GM13977 (cell line): ENCODE measurements at regions not wholly inside any gene's neighbourhood (a gene's known extent, or its start where the extent isn't known, plus 50 kb on each side); places are given as distances from the start of the nearest gene placed in this dataset.

ENCODE experiments used
- DNase-seq: peaks from one replicate; pipeline ENCODE4 v3.0.0; 2012; ENCODE audit warnings: low spot score
- in situ Hi-C: fragments of 300-500 bp; cut with MboI; formaldehyde crosslinking; loops from one replicate; pipeline ENCODE4 v1.12.0; 2022; ENCODE audit warnings: low sequenced_read_pairs, low pct_unique_long_range_greater_than_20kb, mixed read lengths, inconsistent platforms; ENCODE audit not compliant: unreplicated experiment
- TF ChIP-seq, protein P1 (sequence below): IDR thresholded peaks from 2 replicates; pipeline ENCODE4 v1.5.1; 2012; ENCODE audit warnings: mild to moderate bottlenecking, control low read depth; ENCODE audit not compliant: insufficient read depth; ENCODE audit errors: extremely low read depth, missing control alignments

DNA sequence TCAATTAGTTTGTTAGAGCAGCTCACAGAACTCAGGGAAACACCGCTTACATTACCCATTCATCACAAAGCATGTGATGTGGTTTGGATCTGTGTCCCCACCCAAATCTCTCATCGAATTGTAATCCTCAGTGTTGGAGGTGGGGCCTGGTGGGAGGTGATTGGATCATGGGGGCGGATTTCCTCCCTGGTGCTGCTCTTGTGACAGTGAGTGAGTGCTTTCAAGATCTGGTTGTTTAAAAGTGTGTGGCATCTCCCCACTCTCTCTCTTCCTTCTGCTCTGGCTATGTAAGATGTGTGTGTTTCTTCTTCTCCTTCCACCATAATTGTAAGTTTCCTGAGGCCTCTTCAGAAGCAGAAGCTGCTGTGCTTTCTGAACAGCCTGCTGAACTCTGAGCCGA lies 63.5 kb upstream of the AGPS start:
- TF ChIP-seq, protein P1, sequence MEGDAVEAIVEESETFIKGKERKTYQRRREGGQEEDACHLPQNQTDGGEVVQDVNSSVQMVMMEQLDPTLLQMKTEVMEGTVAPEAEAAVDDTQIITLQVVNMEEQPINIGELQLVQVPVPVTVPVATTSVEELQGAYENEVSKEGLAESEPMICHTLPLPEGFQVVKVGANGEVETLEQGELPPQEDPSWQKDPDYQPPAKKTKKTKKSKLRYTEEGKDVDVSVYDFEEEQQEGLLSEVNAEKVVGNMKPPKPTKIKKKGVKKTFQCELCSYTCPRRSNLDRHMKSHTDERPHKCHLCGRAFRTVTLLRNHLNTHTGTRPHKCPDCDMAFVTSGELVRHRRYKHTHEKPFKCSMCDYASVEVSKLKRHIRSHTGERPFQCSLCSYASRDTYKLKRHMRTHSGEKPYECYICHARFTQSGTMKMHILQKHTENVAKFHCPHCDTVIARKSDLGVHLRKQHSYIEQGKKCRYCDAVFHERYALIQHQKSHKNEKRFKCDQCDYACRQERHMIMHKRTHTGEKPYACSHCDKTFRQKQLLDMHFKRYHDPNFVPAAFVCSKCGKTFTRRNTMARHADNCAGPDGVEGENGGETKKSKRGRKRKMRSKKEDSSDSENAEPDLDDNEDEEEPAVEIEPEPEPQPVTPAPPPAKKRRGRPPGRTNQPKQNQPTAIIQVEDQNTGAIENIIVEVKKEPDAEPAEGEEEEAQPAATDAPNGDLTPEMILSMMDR, result no peak
- in situ Hi-C loops, result loop anchor here (25.0 kb wide), 1 partner anchor 283 kb away; a partner anchor contains a TSS
- DNase-seq, result no peak

DNA sequence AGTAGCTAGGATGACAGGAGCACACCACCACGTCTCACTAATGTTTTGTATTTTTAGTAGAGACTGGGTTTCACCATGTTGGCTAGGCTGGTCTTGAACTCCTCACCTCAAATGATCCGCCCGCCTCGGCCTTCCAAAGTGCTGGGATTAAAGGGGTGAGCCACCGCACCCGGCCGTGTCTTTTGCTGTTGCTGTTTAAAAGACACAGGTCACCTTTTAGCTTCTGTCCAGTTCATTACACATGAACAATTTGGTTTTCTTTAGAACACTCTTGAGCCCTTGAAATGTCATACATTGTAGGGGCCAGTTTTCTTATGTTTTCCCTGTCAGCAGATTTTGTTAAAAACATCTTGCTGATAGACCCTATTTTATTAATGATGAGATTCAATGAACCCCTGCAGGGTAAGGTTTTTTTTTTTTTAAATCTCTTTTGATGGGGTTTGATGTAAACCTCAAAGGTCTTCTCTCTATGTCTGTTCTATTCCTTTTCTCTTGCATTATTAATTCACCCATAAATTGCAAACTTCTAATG lies 61.0 kb upstream of the AGPS start:
- no peak for DNase-seq
- TF ChIP-seq, protein P1, result no peak
- in situ Hi-C loops, result loop anchor here (5.0 to 25.0 kb wide), 4 partner anchors 83 to 393 kb away; a partner anchor contains a TSS

DNA sequence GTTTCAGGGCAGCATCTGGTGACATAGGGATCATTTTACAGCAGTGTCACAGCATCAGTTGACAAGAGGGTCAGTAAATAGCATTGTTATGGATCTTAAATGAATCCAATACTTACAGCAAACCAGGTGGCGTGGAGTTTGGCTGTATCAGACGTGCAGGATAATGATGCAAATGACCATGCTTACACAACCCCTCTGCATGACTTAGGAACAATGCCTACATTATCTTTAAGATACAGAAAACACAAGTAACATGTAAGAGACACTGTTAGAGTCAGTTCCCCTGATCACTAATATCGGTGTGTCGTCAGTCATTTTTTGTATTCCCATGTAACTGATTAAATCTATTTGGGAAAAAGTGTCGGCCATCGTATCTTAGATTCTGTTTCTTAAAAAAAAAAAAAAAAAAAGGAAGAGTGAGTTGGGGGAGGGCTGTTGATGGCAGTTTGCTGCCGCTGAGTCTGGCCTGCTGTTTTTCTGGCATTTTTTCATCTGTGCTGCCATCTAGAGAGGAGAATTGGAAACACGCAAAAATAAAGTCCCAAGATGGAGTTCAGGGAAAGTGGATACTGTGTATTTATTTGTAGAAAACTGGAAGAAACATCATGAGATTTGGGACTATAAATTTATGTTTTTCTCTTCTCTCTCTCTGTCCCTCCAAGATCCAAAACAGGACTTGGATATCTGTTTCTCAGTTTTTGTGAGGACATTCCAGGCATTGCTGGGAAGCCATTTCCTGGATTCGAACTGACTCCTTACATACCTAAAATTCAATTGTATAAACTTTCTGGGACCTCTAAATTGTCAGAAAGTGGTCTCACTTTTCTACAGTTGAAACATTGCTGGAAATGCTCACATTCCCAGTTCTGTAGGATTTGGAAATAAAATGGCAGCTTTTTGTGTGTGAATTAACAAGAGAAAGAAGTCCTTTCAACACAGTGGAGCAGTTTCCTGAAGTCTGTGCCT lies 60.3 kb upstream of the AGPS start:
- peak; percentile 42 for DNase-seq
- in situ Hi-C loops, result loop anchor here (5.0 to 25.0 kb wide), 4 partner anchors 82 to 392 kb away; a partner anchor contains a TSS
- TF ChIP-seq, protein P1, result peak; percentile 68

DNA sequence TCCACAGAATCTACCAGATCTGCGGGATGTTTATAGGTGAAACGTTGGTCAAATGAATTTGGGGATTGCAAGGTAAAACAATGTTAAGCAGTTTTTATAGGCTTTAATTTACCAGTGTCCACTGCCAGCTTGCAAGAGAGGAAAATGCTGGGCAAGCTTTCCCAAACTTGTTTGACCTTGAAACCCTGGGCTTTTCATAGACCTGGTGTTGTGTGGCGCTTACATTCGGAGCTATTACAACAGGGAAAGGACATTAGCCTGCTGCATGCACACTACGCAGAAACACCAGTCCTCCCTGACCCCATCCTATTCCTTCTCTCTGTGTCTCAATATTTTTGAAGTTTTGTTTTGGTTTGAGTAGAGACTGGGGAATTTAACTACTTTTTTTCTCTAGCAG lies 59.6 kb upstream of the AGPS start:
- in situ Hi-C loops, result loop anchor here (5.0 to 25.0 kb wide), 4 partner anchors 82 to 392 kb away; a partner anchor contains a TSS
- no peak for DNase-seq
- TF ChIP-seq, protein P1, result no peak

DNA sequence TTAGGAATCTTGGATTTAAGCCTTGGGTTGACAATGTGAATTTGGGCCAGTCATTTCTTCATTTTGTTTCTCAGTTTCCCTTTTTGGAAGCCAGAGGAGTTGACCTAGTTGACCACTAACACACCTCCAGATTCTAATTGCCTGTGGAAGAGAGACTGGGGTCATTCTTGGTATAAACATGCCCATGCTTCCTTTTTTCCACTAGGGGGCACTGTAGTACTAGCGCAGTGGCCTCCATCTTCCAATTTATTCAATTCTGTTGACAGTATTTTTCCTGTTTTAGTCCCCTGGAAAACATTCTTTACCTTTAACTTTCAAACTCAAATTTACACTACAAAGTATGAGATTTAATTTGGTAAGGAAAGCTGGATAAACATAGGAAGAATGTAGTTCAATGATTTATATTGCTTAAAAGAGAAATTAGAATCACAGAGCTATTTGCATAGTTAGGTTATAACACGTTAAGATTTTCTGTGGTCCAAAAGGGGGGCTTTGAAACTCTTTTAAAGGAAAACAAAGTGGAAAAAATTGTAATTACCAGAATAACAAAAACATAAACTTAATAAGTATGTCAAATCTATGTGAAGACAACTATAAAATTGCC lies 57.5 kb upstream of the AGPS start:
- in situ Hi-C loops, result loop anchor here (5.0 to 25.0 kb wide), 4 partner anchors 80 to 390 kb away; a partner anchor contains a TSS
- DNase-seq, result peak; percentile 34
- TF ChIP-seq, protein P1, result peak; percentile 77

DNA sequence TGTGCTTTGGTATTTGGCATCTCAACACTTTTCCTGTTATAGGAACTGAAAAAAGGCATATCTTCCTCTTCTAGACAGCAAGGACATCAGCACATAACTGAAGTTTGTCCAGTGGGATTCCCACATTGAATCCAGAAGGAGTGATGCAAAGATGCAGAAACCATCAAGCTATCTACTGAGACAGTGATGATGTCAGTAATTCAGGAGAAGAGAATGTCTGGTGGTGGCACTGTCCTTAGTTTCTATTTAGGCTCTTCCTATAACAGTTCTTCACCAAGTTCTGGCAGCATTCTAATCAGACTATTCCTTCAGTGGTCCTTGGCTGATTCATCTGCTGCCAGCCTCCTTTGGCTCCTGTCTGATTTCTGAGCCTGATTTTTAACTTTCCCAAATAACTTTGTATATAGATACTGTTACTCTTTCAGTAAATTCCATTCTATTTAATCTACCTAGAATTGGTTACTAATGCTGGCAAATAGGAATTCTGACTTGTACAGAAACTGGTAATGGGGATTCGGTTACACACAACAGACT lies 56.6 kb upstream of the AGPS start:
- DNase-seq, result no peak
- in situ Hi-C loops, result loop anchor here (10.0 to 25.0 kb wide), 3 partner anchors 79 to 389 kb away; a partner anchor contains a TSS
- TF ChIP-seq, protein P1, result no peak
